ENCODE measurements at regions not wholly inside any gene's neighbourhood (a gene's known extent, or its start where the extent isn't known, plus 50 kb on each side); places are given as distances from the start of the nearest gene placed in this dataset.

DNA sequence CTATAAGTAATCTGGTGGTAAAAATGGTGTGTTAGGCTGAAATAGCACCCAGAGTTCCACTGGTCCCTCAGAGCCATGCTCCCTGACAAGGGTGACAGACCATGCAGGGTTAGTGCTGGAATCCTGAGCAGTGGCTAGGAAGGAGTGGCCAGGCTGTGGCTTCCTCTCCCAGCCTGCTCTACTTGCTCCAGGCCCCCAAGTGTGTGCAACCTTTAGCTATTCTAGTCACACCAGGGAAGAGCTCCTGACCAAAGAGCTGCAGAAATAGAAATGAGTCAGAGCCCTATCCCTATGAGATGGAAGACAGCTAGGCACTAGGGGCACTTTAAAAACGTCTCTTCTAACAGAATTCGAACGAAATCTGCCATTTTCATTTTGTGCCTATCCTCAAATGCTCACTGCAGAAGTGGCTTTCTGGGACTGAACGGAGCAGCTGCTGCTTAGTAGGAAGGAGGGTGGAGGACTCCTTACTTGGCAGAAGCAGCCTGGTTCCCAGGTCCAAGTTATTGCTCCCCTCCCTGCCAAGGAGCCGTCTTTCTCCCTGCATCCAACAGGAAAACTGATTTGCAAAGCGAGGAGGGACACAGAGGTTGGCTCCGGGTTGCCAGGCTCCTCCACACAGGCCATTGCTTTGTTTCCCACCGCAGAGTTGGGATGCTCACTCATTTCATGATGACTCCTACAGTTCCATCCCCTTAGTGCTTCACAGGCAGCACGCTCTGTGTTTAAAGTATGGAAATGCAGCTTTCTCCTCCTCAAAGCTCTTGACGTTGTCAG, 754.5 kb downstream of the C6orf118 start:
- Histone ChIP-seq H3K27me3 (no peaks in the 10 kb centered on the region), H3K9me3 (no peaks in the 10 kb centered on the region), H3K27ac (peak overlapping the region in 2 of 4 donors; percentile 20 to 43), H3K4me1 (peaks cover 5 to 8% of the 10 kb centered on the region in 2 donors), H3K4me3 (peak overlapping the region in 2 of 4 donors; percentile 2 to 24), H3K36me3 (no peaks in the 10 kb centered on the region)
- DNase-seq (peak in 1 of 2 donors; percentile 26), ATAC-seq (peak; percentile 80 to 92)
- intact Hi-C loops (cut with DNase I; ENCODE audit: low total_unique reads), result no loop called here
- no peak for TF ChIP-seq POLR2A (IDR thresholded peaks at IDR 0.05)
- TF ChIP-seq, protein P1, sequence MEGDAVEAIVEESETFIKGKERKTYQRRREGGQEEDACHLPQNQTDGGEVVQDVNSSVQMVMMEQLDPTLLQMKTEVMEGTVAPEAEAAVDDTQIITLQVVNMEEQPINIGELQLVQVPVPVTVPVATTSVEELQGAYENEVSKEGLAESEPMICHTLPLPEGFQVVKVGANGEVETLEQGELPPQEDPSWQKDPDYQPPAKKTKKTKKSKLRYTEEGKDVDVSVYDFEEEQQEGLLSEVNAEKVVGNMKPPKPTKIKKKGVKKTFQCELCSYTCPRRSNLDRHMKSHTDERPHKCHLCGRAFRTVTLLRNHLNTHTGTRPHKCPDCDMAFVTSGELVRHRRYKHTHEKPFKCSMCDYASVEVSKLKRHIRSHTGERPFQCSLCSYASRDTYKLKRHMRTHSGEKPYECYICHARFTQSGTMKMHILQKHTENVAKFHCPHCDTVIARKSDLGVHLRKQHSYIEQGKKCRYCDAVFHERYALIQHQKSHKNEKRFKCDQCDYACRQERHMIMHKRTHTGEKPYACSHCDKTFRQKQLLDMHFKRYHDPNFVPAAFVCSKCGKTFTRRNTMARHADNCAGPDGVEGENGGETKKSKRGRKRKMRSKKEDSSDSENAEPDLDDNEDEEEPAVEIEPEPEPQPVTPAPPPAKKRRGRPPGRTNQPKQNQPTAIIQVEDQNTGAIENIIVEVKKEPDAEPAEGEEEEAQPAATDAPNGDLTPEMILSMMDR (IDR thresholded peaks at IDR 0.05 in 4 of 5, conservative IDR thresholded peaks at IDR 0.05 in 1 of 5), result no peak
- in situ Hi-C loops (cut with MboI; ENCODE audit: low sequenced_read_pairs in 4 of 4), result no loop called here

DNA sequence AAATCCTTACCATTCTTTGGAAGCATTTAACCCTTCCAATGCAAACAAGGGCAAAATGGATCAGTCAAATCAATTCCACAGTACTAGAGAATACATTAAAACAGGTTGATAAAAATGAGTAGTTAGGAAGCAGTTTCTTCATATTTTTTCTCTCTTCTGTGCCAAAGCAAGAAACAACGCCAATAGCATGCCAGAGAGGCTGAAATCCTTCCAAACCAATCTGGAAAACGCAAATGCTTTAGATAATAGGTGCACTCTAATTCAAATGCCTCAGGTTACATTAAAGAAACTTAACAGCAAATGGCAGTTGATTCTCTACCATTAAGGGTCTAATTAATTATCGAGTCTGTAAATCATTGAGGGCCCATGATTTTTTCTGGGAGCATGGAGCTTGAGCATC, 755.2 kb downstream of the C6orf118 start:
- in situ Hi-C loops (cut with MboI; ENCODE audit: low sequenced_read_pairs in 4 of 4), result no loop called here

DNA sequence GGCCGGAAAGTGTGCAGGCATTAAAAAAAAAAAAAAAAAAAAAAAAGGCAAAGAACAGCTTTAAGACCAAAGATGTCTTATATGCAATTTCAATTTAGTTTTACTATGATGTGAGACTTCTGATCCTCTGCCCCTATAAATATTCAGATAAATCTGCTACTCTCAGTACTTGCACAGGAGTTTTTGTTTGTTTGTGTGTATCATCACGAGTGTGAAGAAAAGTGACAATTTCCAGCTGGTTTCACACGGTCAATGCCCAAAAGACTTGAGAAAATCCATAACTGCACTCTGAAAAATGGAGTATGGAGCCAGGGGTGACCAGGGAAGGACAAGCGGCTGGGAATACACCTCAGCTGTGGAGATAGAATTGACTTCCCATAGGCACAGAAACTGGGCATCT, 757.7 kb downstream of the C6orf118 start:
- no peak for DNase-seq
- no peaks in the 10 kb centered on the region for H3K36me3 ChIP-seq
- in situ Hi-C loops (cut with MboI; ENCODE audit: low sequenced_read_pairs in 4 of 4) (no loop called here), intact Hi-C loops (cut with DNase I; ENCODE audit: low total_unique reads) (no loop called here)
- H3K9me3 ChIP-seq, result no peaks in the 10 kb centered on the region
- no peak overlapping the region for H3K27ac ChIP-seq
- TF ChIP-seq, protein P1 (IDR thresholded peaks at IDR 0.05 in 4 of 5, conservative IDR thresholded peaks at IDR 0.05 in 1 of 5), result no peak
- TF ChIP-seq POLR2A (IDR thresholded peaks at IDR 0.05), result no peak
- no peak for ATAC-seq
- H3K4me3 ChIP-seq, result no peak overlapping the region
- peaks cover 5 to 8% of the 10 kb centered on the region in 2 donors for H3K4me1 ChIP-seq
- no peaks in the 10 kb centered on the region for H3K27me3 ChIP-seq

More for the DNA sequence above, 755.2 kb downstream of the C6orf118 start:
- H3K4me1 ChIP-seq, result peaks cover 5 to 8% of the 10 kb centered on the region in 2 donors
- H3K27me3 ChIP-seq, result no peaks in the 10 kb centered on the region
- no peaks in the 10 kb centered on the region for H3K36me3 ChIP-seq
- intact Hi-C loops (cut with DNase I; ENCODE audit: low total_unique reads), result no loop called here
- H3K9me3 ChIP-seq, result no peaks in the 10 kb centered on the region
- ATAC-seq (no peak), DNase-seq (no peak)
- TF ChIP-seq POLR2A (IDR thresholded peaks at IDR 0.05), result no peak
- TF ChIP-seq, protein P1 (IDR thresholded peaks at IDR 0.05 in 4 of 5, conservative IDR thresholded peaks at IDR 0.05 in 1 of 5), result no peak
- peak overlapping the region in 1 of 4 donors; percentile 43 for H3K27ac ChIP-seq
- no peak overlapping the region for H3K4me3 ChIP-seq

DNA sequence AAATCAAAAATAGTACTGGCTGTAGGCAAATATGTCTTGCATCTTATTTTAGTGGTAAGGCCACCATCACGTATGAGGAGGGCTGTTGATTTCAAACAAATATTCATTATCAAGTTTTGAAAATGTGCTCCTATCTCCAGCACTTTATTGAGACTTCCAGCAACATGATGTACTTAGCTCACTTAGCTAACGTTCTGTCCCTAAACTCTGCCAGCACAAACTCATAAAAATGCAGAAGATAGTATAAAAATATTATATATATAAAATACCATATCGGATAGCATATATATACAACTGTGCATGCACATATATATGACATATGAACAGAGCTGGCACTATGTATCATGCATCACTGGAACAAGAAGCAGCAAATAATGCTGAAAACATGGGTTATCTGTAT, 762.3 kb downstream of the C6orf118 start:
- no peak overlapping the region for H3K27ac ChIP-seq
- no peaks in the 10 kb centered on the region for H3K9me3 ChIP-seq
- intact Hi-C loops (cut with DNase I; ENCODE audit: low total_unique reads), result no loop called here
- no peaks in the 10 kb centered on the region for H3K4me1 ChIP-seq
- H3K27me3 ChIP-seq, result no peaks in the 10 kb centered on the region
- H3K36me3 ChIP-seq, result no peaks in the 10 kb centered on the region
- H3K4me3 ChIP-seq, result no peak overlapping the region
- in situ Hi-C loops (cut with MboI; ENCODE audit: low sequenced_read_pairs in 4 of 4), result no loop called here
- TF ChIP-seq, protein P1 (IDR thresholded peaks at IDR 0.05 in 4 of 5, conservative IDR thresholded peaks at IDR 0.05 in 1 of 5), result no peak
- TF ChIP-seq POLR2A (IDR thresholded peaks at IDR 0.05), result no peak
- no peak for ATAC-seq
- DNase-seq, result no peak

Measured in gastrocnemius medialis (tissue), 4 donors.